HG03558 (cell line): ENCODE measurements at regions not wholly inside any gene's neighbourhood (a gene's known extent, or its start where the extent isn't known, plus 50 kb on each side); places are given as distances from the start of the nearest gene placed in this dataset.
"Not testable (repeated sequence)": the region's sequence is repeated elsewhere in the genome, so short reads cannot be mapped to it uniquely, and the experiment has no call there.

Experiments used
- ATAC-seq: cut with Tn5 transposase; IDR thresholded peaks from one replicate; pipeline ENCODE4 v1.9.1; 2021; ENCODE audit warnings: moderate number of reproducible peaks; ENCODE audit not compliant: unreplicated experiment; ENCODE audit errors: extremely low read depth

- ATAC-seq, result no peak
These were observed 895.7 kb downstream of the TMEM121 start for GRCh38 chr14:106422066-106422465.

GRCh38 chr14:106425150-106425549 is 898.8 kb downstream of the TMEM121 start:
- not testable (repeated sequence) for ATAC-seq

GRCh38 chr14:106436310-106436905 is 910.0 kb downstream of the TMEM121 start:
- ATAC-seq, result no peak

GRCh38 chr14:106442857-106443256 is 916.5 kb downstream of the TMEM121 start:
- no peak for ATAC-seq

GRCh38 chr14:106455026-106455425 is 928.6 kb downstream of the TMEM121 start:
- no peak for ATAC-seq

- ATAC-seq, result no peak
These were observed 933.8 kb downstream of the TMEM121 start for GRCh38 chr14:106459971-106460730.

- no peak for ATAC-seq
These were observed 934.5 kb downstream of the TMEM121 start for GRCh38 chr14:106460916-106461315.

- ATAC-seq, result not testable (repeated sequence)
These were observed 940.1 kb downstream of the TMEM121 start for GRCh38 chr14:106466483-106466882.

- not testable (repeated sequence) for ATAC-seq
These were observed 942.5 kb downstream of the TMEM121 start for GRCh38 chr14:106468869-106469268.

GRCh38 chr14:106470028-106470427 is 943.6 kb downstream of the TMEM121 start:
- ATAC-seq, result not testable (repeated sequence)

- not testable (repeated sequence) for ATAC-seq
These were observed 948.1 kb downstream of the TMEM121 start for GRCh38 chr14:106474261-106475028.

GRCh38 chr14:106475214-106475613 is 948.8 kb downstream of the TMEM121 start:
- ATAC-seq, result not testable (repeated sequence)

- ATAC-seq, result not testable (repeated sequence)
These were observed 951.2 kb downstream of the TMEM121 start for GRCh38 chr14:106477600-106477999.

- not testable (repeated sequence) for ATAC-seq
These were observed 953.9 kb downstream of the TMEM121 start for GRCh38 chr14:106480287-106480686.

- not testable (repeated sequence) for ATAC-seq
These were observed 955.8 kb downstream of the TMEM121 start for GRCh38 chr14:106482213-106482612.

GRCh38 chr14:106487600-106487999 is 961.2 kb downstream of the TMEM121 start:
- ATAC-seq, result no peak

- ATAC-seq, result no peak
These were observed 961.9 kb downstream of the TMEM121 start for GRCh38 chr14:106488291-106488690.

- no peak for ATAC-seq
These were observed 962.9 kb downstream of the TMEM121 start for GRCh38 chr14:106489112-106489881.

GRCh38 chr14:106490442-106490841 is 964.1 kb downstream of the TMEM121 start:
- no peak for ATAC-seq

GRCh38 chr14:106491851-106492250 is 965.5 kb downstream of the TMEM121 start:
- no peak for ATAC-seq
